ENCODE measurements at regions not wholly inside any gene's neighbourhood (a gene's known extent, or its start where the extent isn't known, plus 50 kb on each side); places are given as distances from the start of the nearest gene placed in this dataset.

DNA sequence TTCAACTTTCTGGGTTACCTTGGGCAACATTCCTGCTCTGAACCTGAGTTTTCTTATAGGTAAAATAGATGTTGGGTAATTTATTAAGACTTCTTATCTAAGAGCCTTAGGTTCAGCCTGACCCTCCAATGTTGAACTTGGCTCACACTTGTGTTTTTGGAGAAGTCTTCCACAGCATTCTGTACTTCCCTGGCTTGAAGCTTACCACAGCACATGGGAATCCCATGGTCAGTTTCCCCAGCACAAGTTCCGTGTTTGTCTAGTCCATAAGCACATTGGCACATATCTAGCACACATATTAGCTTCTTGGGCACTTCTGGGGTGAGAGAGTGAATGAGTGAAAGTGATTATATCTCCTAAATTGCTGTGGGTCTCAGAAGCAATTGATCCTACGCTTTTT is 782.5 kb upstream of the HS6ST1 start:
- H3K4me3 Mint-ChIP-seq (ENCODE audit: unreplicated experiment) = no peak overlapping the region
- H3K9me3 Mint-ChIP-seq (ENCODE audit: unreplicated experiment) = peaks cover 3% of the 10 kb centered on the region
- H3K4me1 Mint-ChIP-seq (ENCODE audit: low read depth, unreplicated experiment) = peaks cover 16% of the 10 kb centered on the region
- TF ChIP-seq, protein P1, sequence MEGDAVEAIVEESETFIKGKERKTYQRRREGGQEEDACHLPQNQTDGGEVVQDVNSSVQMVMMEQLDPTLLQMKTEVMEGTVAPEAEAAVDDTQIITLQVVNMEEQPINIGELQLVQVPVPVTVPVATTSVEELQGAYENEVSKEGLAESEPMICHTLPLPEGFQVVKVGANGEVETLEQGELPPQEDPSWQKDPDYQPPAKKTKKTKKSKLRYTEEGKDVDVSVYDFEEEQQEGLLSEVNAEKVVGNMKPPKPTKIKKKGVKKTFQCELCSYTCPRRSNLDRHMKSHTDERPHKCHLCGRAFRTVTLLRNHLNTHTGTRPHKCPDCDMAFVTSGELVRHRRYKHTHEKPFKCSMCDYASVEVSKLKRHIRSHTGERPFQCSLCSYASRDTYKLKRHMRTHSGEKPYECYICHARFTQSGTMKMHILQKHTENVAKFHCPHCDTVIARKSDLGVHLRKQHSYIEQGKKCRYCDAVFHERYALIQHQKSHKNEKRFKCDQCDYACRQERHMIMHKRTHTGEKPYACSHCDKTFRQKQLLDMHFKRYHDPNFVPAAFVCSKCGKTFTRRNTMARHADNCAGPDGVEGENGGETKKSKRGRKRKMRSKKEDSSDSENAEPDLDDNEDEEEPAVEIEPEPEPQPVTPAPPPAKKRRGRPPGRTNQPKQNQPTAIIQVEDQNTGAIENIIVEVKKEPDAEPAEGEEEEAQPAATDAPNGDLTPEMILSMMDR (IDR thresholded peaks at IDR 0.05; ENCODE audit: partially characterized antibody, unreplicated experiment) = no peak
- DNase-seq = no peak
- no peak overlapping the region for H3K27ac Mint-ChIP-seq (ENCODE audit: unreplicated experiment)
- no peaks in the 10 kb centered on the region for H3K36me3 Mint-ChIP-seq (ENCODE audit: unreplicated experiment)
- no peaks in the 10 kb centered on the region for H3K27me3 Mint-ChIP-seq (ENCODE audit: unreplicated experiment)

DNA sequence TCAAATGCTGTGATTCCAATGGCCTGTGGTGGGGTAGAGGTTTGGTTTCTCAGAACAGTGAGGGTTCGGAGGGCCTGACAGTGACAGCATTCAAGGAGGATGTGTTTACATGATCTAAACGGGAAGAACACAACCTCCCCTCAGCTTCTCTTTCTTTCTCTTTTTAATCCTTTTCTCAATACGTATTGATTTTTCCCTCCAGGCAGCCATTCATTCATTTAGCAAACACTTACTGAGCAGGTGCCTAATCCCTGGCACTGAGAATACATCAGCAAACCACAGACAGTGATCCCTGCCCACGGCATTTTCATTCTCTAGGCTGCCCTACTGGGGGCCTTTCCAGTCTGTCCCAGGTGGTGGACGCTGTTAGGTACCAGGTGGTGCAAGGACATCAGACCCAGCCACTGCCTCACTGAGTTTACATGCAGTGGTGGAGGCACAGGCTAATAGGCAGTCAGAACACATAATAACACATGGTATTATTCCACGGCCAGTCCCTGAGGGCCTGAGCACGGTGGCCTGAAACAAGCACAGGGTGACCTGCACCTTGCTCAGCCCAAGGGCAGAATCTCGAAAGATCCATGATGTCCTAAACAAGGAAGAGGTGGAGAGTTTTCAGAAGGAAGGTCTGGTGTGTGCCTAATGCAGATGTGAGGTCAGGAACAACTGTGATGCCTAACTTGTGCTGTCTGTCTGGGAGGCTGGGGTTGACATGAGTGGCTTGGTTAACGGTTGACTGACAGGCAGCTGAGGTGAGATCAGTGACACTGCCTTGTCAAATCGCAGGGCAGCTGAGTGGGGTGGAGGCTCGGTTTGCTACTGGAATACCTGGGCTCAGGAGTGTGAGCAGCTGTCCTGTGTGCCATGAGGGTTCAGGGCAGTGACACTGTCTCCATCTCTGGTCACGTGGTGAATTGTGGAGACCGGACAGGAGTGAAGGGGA is 785.5 kb upstream of the HS6ST1 start:
- H3K27me3 Mint-ChIP-seq (ENCODE audit: unreplicated experiment) = no peaks in the 10 kb centered on the region
- TF ChIP-seq, protein P1 (IDR thresholded peaks at IDR 0.05; ENCODE audit: partially characterized antibody, unreplicated experiment) = no peak
- peaks cover 3% of the 10 kb centered on the region for H3K9me3 Mint-ChIP-seq (ENCODE audit: unreplicated experiment)
- no peak overlapping the region for H3K4me3 Mint-ChIP-seq (ENCODE audit: unreplicated experiment)
- DNase-seq = peak; percentile 16
- H3K36me3 Mint-ChIP-seq (ENCODE audit: unreplicated experiment) = no peaks in the 10 kb centered on the region
- no peak overlapping the region for H3K27ac Mint-ChIP-seq (ENCODE audit: unreplicated experiment)
- H3K4me1 Mint-ChIP-seq (ENCODE audit: low read depth, unreplicated experiment) = peaks cover 16% of the 10 kb centered on the region

DNA sequence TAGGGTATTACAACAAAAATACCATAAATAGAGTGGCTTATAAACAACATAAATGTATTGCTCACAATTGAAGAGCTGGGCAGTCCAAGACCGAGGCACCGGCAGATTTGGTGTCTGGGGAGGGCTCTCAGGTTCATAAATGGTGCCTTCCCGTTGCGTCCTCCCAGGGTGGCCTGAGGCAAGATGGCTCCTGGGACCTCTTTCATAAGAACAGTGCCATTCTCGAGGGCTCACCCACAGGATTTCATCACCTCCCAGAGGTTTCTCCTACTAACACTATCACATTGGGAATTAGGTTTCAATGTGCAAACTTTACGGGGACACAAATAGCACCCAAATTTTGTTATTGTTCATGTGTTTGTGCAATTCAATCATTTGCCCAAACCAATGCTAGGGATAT is 793.5 kb upstream of the HS6ST1 start:
- Mint-ChIP-seq H3K36me3 (ENCODE audit: unreplicated experiment) (no peaks in the 10 kb centered on the region), H3K4me1 (ENCODE audit: low read depth, unreplicated experiment) (no peaks in the 10 kb centered on the region), H3K27ac (ENCODE audit: unreplicated experiment) (no peak overlapping the region), H3K4me3 (ENCODE audit: unreplicated experiment) (no peak overlapping the region), H3K9me3 (ENCODE audit: unreplicated experiment) (no peaks in the 10 kb centered on the region), H3K27me3 (ENCODE audit: unreplicated experiment) (no peaks in the 10 kb centered on the region)
- DNase-seq = no peak
- TF ChIP-seq, protein P1 (IDR thresholded peaks at IDR 0.05; ENCODE audit: partially characterized antibody, unreplicated experiment) = no peak

DNA sequence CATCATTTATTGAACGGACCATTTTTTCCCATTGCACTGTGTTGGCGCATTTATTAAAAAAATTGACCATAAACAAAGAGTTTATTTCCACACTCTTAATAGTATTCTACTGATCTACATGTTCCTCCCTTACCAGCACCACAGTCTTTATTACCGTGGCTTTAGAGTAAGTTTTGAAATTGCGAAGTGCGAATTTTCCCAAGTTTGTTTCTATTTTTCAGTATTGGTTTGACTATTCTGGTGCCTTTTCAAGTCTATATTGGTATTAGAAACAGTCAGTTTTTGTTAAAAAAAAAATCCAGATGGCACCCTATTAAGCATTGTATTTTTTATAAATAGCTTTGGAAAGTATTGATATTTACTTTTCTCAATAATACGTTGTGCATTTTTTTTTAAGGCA is 795.1 kb upstream of the HS6ST1 start:
- Mint-ChIP-seq H3K27ac (ENCODE audit: unreplicated experiment) (no peak overlapping the region), H3K9me3 (ENCODE audit: unreplicated experiment) (no peaks in the 10 kb centered on the region), H3K36me3 (ENCODE audit: unreplicated experiment) (no peaks in the 10 kb centered on the region), H3K4me1 (ENCODE audit: low read depth, unreplicated experiment) (no peaks in the 10 kb centered on the region), H3K27me3 (ENCODE audit: unreplicated experiment) (no peaks in the 10 kb centered on the region), H3K4me3 (ENCODE audit: unreplicated experiment) (no peak overlapping the region)
- TF ChIP-seq, protein P1 (IDR thresholded peaks at IDR 0.05; ENCODE audit: partially characterized antibody, unreplicated experiment) = no peak
- no peak for DNase-seq

DNA sequence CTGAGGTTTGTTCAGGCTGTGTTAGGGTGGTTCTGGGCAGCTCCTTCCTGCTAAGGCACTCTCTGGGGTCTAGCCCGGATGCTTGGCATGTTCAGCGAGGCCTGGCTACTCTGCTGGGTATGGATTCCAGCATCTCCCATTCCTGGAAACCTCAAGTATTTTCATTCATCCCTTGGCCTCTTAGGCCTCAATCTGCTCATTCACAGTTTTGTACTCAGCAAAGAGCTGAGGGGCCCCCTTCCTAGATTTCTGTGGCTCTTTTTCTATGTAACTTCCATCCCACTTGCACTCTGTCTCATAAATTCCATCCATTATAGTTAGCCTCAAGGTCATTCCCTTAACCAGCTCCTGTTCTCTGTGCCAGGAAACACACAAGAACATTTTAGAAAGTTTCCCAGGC is 798.8 kb upstream of the HS6ST1 start:
- Mint-ChIP-seq H3K4me1 (ENCODE audit: low read depth, unreplicated experiment) (no peaks in the 10 kb centered on the region), H3K27ac (ENCODE audit: unreplicated experiment) (no peak overlapping the region), H3K36me3 (ENCODE audit: unreplicated experiment) (no peaks in the 10 kb centered on the region), H3K27me3 (ENCODE audit: unreplicated experiment) (no peaks in the 10 kb centered on the region), H3K4me3 (ENCODE audit: unreplicated experiment) (no peak overlapping the region), H3K9me3 (ENCODE audit: unreplicated experiment) (no peaks in the 10 kb centered on the region)
- TF ChIP-seq, protein P1 (IDR thresholded peaks at IDR 0.05; ENCODE audit: partially characterized antibody, unreplicated experiment) = no peak
- no peak for DNase-seq

All from glutamatergic neuron (in vitro differentiated cells).